ENCODE measurements at regions not wholly inside any gene's neighbourhood (a gene's known extent, or its start where the extent isn't known, plus 50 kb on each side); places are given as distances from the start of the nearest gene placed in this dataset.

DNA sequence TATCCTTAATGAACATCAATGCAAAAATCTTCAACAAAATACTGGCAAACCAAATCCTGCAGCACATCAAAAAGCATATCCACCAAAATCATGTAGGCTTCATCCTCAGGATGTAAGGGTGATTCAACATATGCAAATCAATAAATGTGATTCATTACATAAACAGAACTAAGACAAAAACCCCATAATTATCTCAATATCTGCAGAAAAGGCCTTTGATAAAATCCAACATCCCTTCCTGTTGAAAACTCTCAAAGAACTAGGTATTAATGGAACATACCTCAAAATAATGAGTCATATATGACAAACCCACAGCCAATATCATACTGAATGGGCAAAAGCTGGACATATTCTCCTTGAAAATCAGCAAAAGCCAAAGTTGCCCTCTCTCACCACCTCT, 54.6 kb upstream of the DEPDC1 start:
- DNase-seq, result no peak

DNA sequence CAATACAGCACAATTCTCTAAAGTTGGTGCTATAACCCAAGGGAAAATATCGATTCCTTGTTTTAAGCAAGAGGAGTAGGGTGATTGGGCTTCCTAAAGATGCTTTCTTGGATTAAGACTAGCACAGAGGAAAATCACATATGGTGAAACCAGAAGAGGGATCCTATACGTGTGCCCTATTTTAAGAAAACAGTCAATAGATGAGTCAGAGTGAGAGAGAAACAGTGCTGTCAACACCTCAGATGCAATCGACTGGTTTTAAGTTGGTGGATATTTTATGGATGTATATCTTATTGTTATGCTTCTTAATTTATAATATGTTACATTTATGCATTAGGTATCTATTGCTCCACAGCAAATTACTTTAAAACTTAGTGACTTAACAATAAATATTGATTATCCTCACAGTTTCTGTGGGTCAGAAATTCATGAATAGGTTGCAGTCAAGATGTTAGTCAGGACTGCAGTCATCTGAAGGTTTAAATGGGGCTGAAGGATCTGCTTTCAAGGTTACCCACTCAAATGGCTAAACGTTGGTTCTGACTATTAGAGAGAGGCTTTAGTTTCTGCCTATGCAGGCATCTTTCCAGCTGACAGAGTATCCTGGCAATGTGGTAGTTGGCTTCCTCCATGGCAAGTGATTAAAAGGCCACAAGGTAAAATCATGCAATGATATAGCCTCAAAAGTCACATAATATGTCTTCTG, 61.6 kb upstream of the DEPDC1 start:
- DNase-seq, result no peak

DNA sequence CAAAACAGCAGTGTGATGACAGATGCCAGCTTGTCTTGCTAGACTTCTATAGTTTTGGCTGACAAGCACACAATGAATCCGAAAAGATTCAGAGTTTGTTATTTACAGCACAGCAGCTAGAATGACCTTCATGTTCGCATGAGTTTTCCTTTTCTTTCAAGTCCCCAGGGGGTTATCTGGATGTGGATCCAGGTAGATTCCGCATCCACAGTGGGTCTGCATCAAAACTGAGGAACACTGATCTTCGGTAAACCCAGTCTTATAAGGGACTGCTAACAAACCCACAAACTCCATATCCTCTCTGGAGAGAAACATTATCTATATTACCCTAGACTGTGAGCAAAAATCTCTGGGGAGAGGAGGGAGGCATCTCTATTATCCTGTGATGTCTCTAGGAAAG, 69.0 kb upstream of the DEPDC1 start:
- DNase-seq, result no peak

DNA sequence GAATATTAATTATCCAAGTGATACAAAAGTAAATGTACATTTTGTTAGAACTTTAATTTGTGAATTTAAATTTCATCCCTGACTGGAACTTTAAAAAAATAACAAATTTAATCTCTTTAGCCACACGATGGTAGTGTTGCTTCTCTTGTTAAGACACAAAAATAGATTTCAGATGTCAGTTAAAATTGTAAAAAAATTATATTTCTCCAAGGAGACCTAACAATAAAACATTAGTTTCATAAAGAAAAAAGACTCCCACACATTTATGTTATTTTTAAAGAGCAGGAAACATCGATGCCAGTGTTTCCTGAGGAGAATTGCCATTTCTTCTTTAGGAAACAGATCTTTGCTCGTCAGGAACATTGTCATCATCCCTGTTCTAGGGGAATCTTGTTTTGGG, 74.0 kb upstream of the DEPDC1 start:
- no peak for DNase-seq

DNA sequence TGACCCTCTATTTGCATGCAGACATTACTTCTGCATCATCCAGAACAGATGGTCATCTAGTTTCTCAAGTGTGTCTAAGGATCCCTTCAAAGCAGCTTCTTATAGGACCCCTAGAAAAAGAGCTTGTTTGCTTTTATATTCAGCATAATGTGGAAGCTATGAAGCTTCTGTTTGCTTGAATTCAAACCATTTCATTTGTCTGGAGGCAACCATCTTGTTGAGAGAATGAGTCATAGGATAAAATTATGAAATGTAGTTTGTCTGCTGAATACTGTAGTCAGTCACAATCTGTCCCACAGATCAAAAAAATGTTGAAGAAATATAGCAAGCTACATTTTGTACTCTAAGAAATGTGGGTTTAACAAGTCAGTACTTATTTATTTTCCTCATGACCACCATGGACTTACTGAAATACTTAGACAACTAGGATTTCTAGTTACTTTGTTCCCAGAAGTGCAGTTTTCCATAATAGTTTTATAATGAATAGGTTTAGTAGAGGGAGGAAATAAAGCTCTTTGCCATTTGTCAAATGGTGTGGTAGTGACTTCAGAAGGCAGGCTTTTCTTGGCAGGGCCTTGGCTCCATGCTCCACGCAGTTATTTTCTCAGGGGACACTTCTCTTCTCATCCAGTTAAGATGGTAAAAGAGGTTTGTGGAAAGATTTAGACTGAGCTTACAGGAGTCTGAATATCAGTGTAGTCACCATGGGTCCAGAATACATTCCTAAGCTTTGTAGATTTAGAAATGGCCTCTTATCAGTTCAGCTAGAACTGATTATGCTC, 74.8 kb upstream of the DEPDC1 start:
- DNase-seq, result no peak

DNA sequence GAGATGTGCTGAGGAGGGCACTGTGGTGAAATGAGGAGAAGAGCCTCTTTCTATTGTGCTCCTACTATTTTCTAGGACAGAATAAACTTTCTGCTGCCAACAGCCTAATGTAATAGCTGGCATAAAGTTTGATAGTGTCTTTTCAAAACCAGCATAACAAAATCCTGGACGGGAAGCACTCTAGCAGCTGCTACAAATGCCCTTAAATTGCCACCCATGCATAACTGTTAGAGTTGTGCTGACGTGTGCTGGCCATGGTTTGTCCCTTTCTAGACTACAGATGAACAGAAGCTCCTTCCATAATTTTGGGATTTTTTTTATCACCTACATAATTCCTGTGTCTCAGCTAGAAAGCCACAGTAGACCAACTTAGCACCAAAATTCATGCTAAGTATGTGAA, 88.5 kb upstream of the DEPDC1 start:
- DNase-seq, result no peak

DNA sequence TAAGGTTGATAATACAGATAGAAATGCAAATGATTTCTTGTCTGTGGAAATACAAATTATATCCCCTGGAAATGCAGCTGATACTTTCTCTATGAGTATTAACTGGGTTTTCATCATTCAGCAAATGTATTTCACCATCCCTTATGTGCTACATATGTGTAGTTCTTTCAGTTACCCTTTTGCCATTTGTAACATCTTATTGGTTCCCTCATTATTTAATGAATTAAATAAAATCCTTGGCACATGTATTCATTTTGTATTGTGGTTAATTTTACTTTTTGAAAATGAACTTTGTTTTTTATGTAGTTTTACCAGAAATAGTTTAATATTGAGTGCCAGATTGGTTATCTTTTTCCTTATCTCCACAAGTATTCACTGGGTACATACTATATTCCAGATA, 89.9 kb upstream of the DEPDC1 start:
- DNase-seq, result no peak

DNA sequence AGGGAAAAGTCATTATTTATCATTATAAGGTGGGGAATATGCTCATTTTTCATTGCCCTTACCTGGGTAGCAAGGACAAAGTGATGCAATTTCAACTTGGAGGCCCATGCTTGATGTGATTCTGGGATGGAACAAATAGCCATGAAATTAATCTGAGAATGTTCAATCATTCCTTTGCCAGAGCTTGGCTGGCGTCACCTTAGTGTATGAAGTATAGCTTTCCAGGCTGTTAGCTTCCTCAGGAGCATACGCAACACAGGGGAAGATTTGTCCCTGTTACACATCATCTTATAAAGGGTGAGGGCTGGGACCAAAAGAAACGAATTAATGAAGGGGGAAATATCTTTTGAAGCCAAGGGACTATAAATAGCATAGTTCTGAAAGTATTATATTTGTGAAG, 91.4 kb upstream of the DEPDC1 start:
- no peak for DNase-seq

DNA sequence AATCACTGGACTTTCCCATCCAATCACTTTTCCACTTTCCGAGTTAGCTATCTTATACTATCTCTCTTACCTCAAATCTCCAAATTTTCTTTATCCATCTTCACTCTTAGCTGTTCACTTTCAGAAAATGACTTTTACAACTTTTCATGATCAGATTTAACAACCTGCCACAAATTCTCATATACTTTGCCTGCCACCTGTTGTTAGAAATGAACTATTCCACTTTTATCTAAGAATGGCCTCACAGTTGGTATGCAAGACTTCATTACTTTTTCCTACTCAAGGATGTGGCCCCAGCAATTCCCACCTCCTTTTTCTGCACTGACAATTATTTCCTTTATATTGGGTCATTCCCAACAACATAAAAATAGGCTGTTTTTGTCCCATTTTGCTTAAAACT, 93.6 kb upstream of the DEPDC1 start:
- no peak for DNase-seq

DNA sequence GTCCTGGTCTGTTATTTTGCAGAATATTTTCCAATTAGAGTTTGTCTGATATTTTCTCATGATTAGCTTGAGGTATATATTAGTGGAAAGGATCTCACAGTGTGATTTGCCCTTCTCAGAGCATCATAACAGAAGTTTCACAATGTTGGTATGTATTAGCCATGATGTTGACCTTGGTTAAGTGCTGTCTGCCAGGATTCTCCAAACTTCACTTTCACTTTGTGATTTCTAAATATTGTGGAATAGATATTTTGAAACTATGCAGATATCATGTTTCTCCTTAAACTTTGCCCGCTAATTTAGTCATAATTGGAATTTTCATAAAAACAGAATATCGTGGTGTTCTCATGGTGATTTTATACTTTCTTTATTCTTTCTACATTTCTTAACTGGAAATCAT, 98.0 kb upstream of the DEPDC1 start:
- no peak for DNase-seq

DNA sequence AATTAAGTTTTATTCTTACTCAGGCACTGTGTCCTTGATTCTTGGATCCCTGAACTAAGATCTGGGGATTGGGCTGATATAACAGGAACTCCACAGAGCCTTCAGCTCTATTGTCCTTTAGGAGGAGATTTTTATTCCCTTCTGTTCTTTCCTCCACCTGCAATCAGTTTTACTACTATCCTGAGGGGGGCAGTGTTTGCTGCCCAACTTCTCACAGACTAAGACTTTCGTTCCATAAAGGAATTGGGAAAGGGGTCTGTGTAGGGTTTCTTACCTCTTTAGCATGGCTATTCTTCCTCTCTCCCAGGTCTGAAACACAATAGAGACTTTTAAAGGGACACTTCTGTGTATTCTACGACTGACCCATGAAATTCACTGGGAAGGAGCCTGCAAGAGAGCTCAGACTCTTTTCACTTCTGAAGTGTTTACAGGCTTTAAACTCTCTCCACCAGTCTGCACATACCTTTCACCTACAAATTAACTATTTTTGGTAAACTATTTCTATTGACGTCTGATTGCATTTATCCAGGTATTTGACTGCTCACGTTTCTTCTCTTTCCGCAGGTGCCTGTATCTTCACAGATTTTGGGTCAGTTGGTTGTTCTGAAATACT, 103.3 kb upstream of the DEPDC1 start:
- DNase-seq, result peak; percentile 27

DNA sequence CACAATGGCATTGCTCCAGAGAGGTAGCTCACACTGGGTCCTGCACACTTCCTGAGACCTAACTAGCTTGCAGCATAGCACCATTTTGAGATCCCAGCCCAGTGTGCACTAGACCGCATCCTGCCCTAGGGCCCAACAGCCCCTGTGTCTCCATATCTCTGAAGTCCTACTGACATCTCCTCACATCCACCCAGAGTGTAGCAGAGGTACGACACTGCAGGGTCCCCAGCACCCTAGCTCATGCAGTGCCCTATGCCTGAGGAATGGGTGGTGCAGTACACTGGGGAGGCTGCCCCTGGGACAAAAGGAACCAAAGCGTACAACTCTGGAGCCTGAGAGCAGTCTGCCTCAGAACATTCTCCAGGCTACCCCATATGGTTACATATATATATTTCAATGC, 111.4 kb upstream of the DEPDC1 start:
- DNase-seq, result no peak

DNA sequence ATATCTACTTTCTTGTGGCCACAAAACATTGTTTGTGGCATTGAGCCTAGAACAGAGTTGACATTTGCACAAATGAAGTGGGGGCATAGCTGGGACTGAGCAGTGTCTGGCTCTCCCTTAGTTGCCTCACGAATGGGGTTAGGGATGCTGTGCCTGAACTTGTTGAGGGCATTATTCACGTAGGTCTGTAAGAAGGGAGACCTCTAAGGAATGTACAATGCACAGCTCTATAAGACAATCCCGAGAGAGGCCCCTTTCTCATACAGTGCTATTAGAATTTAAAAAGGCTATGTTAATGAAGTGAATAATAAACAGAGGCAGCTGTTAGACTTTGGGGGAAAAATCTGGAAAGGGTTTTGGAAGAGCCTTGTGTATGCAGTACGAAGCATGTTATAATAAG, 118.4 kb upstream of the DEPDC1 start:
- DNase-seq, result no peak

DNA sequence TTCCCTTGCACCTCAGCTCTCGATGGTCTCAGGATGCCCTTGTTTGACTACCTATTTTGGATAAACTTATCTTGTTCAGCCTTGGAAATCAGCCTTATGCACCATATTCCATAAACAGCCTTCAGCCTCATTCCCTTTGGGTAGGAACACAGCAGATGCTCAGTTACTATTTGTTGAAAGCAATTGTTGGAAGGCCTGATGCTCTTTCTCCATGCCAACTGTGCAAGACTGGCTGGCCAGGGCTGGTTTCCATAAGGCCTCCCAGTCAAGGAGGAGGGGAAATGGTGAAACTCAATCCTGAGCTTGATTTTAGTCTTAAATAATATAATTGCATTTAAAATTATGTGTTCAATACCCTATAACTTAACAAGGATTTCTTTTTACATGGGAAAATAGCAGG, 121.1 kb upstream of the DEPDC1 start:
- DNase-seq, result no peak

DNA sequence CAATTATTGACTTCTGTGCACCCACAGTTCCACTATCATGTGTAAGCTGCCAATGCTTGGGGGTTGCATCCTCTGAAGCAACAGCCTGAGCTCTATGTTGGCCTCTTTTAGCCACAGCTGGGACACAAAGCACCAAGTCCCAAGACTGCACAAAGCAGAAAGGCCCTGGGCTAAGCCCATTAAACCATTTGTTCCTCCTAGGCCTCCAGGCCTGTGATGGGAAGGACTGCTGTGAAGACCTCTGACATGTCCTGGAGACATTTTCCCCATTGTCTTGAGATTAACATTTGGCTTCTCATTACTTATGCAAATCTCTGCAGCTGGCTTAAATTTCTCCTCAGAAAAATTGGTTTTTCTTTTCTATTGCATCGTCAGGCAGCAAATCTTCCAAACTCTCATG, 123.7 kb upstream of the DEPDC1 start:
- no peak for DNase-seq

DNA sequence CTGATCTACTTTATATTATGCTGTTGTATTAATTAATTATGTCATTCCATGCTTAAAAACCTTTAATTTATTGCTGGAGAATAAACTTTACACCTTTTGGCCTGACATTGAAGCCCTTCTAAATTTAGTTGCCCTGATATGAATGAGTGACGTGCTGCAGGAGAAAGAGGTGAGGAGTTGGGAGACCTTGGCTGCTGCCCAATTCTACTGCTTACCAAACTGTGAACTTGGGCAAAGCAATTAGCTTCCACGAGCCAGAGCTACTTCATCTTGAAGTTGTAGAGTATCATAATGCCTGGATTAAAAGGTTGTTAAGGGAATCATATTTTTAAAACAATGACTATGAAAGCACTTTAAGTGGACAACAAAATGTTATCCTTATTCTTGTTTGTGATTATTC, 126.8 kb upstream of the DEPDC1 start:
- DNase-seq, result no peak

DNA sequence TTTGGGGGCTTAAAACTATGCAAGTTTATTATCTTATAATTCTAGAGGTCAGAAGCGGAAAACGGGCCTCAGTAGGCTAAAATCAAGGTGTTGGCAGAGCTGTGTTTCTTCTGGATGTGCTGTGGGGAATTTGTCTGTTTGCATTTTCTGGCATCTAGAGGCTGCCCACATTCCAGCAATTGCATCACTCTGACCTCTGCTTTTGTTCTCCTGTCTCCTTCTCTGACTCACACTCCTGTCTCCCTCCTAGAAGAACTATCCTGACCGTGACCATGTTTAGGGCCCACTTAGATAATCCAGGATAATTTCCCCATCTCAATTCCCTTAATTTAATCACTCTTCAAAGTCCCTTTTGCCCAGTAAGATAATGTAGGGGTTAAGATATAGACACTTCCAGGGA, 127.4 kb upstream of the DEPDC1 start:
- DNase-seq, result no peak

DNA sequence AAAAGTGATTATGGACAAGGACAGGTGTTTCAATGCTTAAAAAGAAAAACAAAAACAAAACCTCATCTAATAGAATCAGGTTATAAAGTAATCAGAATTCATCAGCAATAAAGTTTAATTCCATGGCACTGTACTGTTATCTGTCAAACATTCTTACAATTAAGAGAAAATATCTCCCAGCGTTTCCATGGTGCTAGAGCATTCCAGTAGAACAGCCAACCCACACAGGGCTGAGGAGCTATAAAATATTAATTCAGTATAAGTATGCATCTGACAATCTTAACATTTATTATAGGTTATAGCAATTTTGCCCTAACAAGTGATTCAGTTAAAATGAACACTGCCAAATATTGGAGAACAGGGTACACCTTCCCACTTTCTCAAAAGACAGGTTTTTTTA, 128.7 kb upstream of the DEPDC1 start:
- DNase-seq, result no peak

DNA sequence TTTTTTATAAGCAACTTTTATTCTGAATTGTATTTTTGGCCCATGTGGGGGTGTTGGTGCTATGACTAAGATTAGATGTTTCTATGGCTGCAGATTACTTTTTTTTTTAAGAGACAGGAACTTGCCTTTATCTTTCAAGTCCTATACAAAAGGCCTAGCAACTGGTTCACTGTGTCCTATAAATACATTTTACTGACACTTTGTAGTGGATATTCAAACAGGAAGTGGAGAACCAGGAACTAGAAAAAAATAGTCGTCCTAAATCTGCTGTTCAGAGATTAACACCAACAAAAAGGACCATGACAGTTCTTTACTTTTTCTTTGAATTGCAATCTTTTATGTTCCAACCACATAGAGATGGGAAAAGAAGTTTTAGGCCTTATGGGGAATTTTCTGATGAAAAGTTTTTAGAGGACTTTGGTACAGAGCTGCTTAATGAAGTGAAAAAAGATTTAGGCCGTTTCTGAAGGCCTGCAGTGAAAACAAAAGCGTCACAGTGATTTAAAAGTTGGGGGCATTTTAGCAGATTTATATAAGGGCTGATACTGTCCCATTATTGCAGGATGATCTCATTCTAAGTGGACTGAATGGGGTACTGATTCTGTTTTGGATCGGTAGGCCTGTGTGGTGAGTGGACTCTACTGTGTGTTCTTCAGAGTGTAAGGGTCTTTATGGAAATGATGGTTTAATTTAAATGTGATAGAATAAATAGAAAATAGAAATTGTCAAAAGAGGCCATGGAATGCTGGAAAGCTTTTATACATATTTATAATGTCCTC, 136.4 kb upstream of the DEPDC1 start:
- no peak for DNase-seq

DNA sequence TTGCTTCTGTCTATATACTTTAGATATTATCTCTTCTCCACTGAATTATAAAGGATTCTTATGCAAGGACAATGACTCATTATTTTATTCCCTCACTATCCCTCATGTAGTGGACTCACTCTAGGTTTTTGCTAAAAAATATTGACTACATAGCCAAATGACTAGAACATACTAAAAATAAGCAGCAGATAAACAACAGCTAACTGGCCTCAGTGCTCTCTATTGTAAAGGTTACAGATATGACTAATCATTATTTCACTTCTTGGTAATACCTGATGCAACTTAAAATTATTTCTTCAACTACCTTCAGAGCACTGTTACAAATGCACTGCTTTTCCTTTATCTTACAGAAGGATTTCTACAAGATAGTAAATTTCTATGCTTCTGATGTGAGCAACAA, 147.6 kb upstream of the DEPDC1 start:
- DNase-seq, result no peak

DNA sequence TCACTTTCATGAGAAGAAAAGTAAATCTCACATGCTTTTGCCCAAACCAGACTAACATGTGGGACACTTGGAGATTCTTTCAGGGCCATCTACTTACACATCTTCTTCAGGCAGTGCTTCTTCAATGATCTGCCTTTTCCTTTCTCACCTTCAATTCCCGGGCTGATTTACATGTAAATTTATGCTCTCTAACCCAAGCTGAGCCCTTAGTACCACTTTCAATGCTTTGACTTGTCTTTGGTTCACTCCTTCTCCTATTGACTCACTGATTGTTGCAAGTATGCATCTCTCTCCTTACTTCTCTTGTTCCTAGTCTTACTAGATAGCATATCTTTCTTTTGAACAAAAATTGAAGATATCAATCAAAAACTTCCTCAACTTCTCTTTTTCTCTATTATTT, 154.2 kb upstream of the DEPDC1 start:
- no peak for DNase-seq

DNA sequence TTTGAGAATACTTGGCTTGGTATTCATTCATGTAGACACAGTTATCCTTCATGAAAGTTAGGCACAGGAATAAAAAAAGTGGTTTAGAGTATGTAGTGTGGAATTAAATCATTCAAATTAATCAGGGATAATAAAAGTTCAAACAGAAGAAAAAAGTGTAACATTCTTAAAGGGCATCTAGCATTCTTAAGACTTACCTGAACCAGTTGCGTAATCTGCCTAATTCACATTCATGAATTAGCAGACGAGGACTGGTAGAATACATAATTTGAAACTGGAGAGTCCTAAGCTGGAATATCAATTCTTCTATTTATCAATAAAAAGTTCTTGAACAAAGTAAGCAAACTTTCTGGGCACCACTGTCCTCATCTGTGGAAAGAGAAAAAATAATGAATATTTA, 157.0 kb upstream of the DEPDC1 start:
- no peak for DNase-seq

DNA sequence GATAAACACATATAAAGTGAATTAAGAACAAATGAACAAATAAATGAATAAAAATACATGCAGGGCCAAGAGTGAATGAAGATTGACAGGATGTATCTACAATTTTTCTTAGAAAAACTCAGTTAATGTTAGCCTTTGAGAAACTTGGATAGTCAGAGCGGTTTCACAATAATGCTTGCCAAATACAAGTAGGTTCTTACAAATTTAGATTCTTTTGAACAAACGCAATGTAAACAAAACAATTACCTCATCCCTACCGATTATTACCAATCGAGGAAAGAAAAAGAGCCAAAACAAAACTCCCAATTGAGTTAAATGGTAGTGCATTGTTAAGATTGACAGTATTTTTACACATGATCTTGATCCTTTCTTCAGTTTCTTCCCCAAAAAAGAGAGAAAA, 176.9 kb upstream of the DEPDC1 start:
- DNase-seq, result no peak

All from right kidney (tissue), 1 donor.